ENCODE measurements at regions not wholly inside any gene's neighbourhood (a gene's known extent, or its start where the extent isn't known, plus 50 kb on each side); places are given as distances from the start of the nearest gene placed in this dataset.

DNA sequence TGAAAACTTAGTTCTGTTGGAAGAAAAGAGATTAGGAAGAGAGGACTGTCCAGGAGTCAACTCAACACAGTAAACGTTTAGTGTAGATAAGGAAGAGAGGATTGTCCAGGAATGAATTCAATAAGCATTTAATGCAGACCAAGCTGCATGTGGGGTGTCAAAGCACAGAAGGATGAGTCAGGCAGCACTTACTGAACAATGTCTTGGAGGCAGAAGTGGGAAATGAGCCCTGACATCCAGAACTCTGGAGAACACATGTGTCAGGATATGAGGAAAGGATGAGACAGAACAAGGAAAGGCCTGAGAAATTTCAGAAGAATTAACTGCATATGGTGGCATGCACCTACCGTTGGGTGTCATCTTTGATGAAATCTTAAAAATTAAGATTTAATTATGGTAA, 429.2 kb upstream of the HTR2A start:
- intact Hi-C loops (cut with DNase I) = no loop called here
- no peak overlapping the region for H3K27ac ChIP-seq
- H3K27me3 ChIP-seq (ENCODE audit: insufficient read depth in 3 of 3, low read length in 2 of 3) = no peaks in the 10 kb centered on the region
- no peak for ATAC-seq
- H3K4me1 ChIP-seq = no peaks in the 10 kb centered on the region
- no peaks in the 10 kb centered on the region for H3K36me3 ChIP-seq (ENCODE audit: insufficient read depth in 1 of 2, low read depth in 1 of 2)
- no peak for DNase-seq
- TF ChIP-seq, protein P1, sequence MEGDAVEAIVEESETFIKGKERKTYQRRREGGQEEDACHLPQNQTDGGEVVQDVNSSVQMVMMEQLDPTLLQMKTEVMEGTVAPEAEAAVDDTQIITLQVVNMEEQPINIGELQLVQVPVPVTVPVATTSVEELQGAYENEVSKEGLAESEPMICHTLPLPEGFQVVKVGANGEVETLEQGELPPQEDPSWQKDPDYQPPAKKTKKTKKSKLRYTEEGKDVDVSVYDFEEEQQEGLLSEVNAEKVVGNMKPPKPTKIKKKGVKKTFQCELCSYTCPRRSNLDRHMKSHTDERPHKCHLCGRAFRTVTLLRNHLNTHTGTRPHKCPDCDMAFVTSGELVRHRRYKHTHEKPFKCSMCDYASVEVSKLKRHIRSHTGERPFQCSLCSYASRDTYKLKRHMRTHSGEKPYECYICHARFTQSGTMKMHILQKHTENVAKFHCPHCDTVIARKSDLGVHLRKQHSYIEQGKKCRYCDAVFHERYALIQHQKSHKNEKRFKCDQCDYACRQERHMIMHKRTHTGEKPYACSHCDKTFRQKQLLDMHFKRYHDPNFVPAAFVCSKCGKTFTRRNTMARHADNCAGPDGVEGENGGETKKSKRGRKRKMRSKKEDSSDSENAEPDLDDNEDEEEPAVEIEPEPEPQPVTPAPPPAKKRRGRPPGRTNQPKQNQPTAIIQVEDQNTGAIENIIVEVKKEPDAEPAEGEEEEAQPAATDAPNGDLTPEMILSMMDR (IDR thresholded peaks at IDR 0.05) = no peak
- H3K9me3 ChIP-seq = no peaks in the 10 kb centered on the region
- H3K4me3 ChIP-seq = no peak overlapping the region
- 78 to 84% (median 80%) methylated on average over 2 of the region's 2 CpGs for WGBS, 3 donors

DNA sequence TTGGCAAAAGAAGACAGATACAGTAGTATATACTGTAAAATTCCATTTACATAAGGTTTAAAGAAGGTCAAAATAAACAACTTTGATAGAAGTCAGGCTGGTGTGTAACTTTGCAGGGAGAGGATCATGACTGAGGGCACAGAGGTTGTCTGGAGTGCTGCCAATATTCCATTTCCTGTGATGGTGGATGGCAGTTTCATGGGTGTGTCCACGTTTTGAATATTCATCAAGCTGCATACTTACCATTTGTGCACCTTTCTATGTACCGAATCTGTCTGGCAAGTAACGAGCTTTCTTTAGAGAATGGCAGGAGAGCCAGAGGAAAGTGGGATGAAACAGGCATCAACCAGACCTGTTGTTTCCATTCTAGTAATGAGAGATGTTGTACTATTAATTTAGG, 420.5 kb upstream of the HTR2A start:
- Histone ChIP-seq H3K27ac (no peak overlapping the region), H3K4me1 (no peaks in the 10 kb centered on the region), H3K27me3 (ENCODE audit: insufficient read depth in 3 of 3, low read length in 2 of 3) (no peaks in the 10 kb centered on the region), H3K9me3 (no peaks in the 10 kb centered on the region), H3K36me3 (ENCODE audit: insufficient read depth in 1 of 2, low read depth in 1 of 2) (no peaks in the 10 kb centered on the region), H3K4me3 (no peak overlapping the region)
- intact Hi-C loops (cut with DNase I) = no loop called here
- ATAC-seq (no peak), DNase-seq (no peak)
- 63 to 75% (median 66%) methylated on average over 3 of the region's 3 CpGs for WGBS, 3 donors
- TF ChIP-seq, protein P1 (IDR thresholded peaks at IDR 0.05) = no peak

DNA sequence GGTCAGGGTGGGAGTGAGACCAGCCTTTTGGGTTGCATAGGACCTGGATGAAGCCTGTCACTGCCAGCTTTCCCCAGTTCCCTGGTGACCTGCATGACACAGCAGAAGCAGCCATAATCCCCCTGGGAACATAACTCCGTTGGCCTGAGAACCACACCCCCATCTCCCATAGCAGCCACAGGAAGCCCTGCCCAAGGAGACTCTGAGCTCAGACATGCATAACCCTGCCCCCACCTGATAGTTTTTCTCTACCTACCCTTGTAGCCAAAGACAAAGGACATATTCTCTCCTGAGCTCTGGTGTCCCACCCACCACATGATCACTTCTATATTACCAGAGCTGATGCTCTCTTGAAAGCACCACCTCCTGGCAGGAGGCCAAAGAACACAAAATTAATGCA, 413.5 kb upstream of the HTR2A start:
- Histone ChIP-seq H3K9me3 (no peaks in the 10 kb centered on the region), H3K36me3 (ENCODE audit: insufficient read depth in 1 of 2, low read depth in 1 of 2) (no peaks in the 10 kb centered on the region), H3K4me3 (no peak overlapping the region), H3K27me3 (ENCODE audit: insufficient read depth in 3 of 3, low read length in 2 of 3) (no peaks in the 10 kb centered on the region), H3K4me1 (no peaks in the 10 kb centered on the region), H3K27ac (no peak overlapping the region)
- DNase-seq (no peak), ATAC-seq (no peak)
- TF ChIP-seq, protein P1 (IDR thresholded peaks at IDR 0.05) = no peak
- intact Hi-C loops (cut with DNase I) = no loop called here
- WGBS, 3 donors = 28 to 36% (median 31%) methylated on average over 1 of the region's 1 CpG

DNA sequence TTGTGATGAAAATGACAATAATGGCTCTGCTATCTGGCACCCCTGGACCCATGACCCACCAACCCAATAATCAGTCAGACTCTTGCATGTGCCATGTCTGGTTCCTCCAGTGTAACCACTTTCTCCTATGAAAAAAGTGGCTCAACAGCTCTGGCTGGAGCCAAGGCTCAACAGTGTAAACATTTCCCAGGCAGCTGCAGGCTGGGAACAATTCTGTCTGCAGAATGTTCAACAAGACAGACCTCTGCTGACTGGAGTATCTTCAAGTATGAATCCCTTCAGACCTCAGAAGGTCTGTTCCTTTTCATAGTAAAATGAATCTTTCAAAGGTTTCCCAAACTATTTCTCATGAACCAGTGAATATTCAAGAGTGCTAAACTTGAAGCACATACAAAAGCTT, 410.1 kb upstream of the HTR2A start:
- no peak for ATAC-seq
- H3K4me1 ChIP-seq = no peaks in the 10 kb centered on the region
- TF ChIP-seq, protein P1 (IDR thresholded peaks at IDR 0.05) = no peak

DNA sequence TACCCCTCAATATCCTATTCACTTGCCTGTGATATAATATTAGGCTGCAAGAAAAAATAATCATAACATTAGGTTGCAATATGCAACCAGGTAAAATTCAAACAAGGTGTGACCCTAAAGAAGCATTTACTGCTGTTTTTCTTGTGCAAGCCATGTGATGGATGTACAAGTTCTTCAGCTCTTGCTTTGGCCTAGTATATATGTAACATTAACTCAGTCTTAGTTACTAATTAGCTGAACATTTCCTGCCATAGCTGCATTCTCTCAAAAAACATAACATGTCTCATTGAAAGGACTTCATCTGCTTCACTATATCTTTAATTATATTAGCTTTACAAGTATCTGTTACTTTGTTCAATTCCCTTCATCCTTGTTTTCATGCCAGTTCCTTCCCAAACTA, 406.8 kb upstream of the HTR2A start:
- H3K4me3 ChIP-seq = no peak overlapping the region
- no peaks in the 10 kb centered on the region for H3K27me3 ChIP-seq (ENCODE audit: insufficient read depth in 3 of 3, low read length in 2 of 3)
- H3K36me3 ChIP-seq (ENCODE audit: insufficient read depth in 1 of 2, low read depth in 1 of 2) = no peaks in the 10 kb centered on the region
- DNase-seq = no peak
- no peak overlapping the region for H3K27ac ChIP-seq
- TF ChIP-seq, protein P1 (IDR thresholded peaks at IDR 0.05) = no peak
- ATAC-seq = no peak
- H3K9me3 ChIP-seq = no peaks in the 10 kb centered on the region
- intact Hi-C loops (cut with DNase I) = no loop called here
- no peaks in the 10 kb centered on the region for H3K4me1 ChIP-seq

More for the DNA sequence above, 410.1 kb upstream of the HTR2A start:
- no peaks in the 10 kb centered on the region for H3K27me3 ChIP-seq (ENCODE audit: insufficient read depth in 3 of 3, low read length in 2 of 3)
- no peaks in the 10 kb centered on the region for H3K36me3 ChIP-seq (ENCODE audit: insufficient read depth in 1 of 2, low read depth in 1 of 2)
- no peak overlapping the region for H3K27ac ChIP-seq
- H3K4me3 ChIP-seq = no peak overlapping the region
- DNase-seq = no peak
- intact Hi-C loops (cut with DNase I) = no loop called here
- H3K9me3 ChIP-seq = no peaks in the 10 kb centered on the region

Measured in psoas muscle (tissue), 7 donors.